ENCODE measurements at regions not wholly inside any gene's neighbourhood (a gene's known extent, or its start where the extent isn't known, plus 50 kb on each side); places are given as distances from the start of the nearest gene placed in this dataset.
"Not testable (repeated sequence)": the region's sequence is repeated elsewhere in the genome, so short reads cannot be mapped to it uniquely, and the experiment has no call there.

DNA sequence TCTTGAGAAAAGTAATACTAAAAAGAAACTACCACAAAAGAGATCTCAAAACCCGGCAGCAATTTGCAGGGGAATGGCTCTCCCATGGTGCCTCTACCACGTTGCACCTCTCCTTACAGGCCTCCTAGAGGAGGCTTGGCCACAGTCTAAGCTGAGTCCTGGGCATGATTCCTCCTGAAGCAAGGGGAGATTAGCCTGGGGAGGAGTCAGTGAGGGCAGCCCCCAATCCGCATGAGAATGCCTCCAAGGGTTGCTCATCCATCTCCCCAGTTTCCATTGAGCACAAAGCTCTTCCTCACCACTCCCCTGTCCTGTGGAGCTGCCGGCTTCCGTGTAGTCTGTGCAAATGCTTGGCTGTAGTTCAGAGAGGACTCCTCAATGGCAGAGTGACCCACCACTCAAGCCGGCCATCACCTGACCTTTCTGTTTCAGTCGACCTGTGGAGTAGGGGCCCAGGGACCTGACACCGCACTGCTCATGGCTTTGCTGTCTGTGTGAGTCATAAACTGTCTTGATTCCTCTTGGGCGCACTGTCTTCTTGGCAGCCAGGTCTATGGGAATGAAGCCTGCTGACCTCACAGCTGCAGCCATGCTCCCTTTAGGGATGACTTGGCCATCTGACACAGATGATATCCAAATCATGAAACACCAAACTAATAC, 224.2 kb upstream of the SGCG start:
- H3K27ac ChIP-seq (ENCODE audit: low read length); H3K9me3 ChIP-seq (ENCODE audit: control insufficient read depth, insufficient read depth, low read depth, low read length); intact Hi-C loops (cut with micrococcal nuclease; ENCODE audit: unreplicated experiment); BruUV-seq (replicated peaks); POLR2A ChIA-PET; H3K4me1 ChIP-seq (ENCODE audit: control insufficient read depth, insufficient read depth, low read length); CTCF ChIA-PET; H3K27me3 ChIP-seq (ENCODE audit: control insufficient read depth, insufficient read depth, low read length); ATAC-seq; in situ Hi-C loops (cut with HindIII; ENCODE audit: low pct_unique_long_range_greater_than_20kb, low sequenced_read_pairs); H3K36me3 ChIP-seq (ENCODE audit: control insufficient read depth, insufficient read depth, low read length); H3K4me3 ChIP-seq (ENCODE audit: low read depth in 2 of 2, low read length in 2 of 2); DNase-seq (ENCODE audit: low read depth, low spot score): not testable (repeated sequence)

DNA sequence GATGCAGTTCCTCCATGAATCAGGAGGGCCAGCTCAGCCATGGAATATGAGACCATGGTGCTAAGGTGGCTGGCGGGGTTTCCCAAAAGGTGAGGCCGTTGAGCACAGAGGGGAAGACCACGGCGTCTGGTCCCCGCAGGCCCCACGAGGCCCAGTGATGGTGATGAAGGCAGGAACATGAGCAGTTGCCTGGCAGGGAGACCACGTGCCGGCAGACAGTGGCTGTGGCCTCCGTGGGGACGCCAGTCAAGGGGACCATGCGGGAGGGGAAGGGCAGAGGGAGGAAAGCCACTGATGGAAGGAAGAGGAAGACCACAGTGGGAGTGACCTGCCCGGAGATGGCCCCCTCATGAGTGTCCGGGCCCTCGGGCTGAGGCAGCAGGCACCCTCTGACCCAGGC, 220.9 kb upstream of the SGCG start:
- H3K9me3 ChIP-seq (ENCODE audit: control insufficient read depth, insufficient read depth, low read depth, low read length); H3K36me3 ChIP-seq (ENCODE audit: control insufficient read depth, insufficient read depth, low read length); in situ Hi-C loops (cut with HindIII; ENCODE audit: low pct_unique_long_range_greater_than_20kb, low sequenced_read_pairs); H3K27ac ChIP-seq (ENCODE audit: low read length); CTCF ChIA-PET; BruUV-seq (replicated peaks); intact Hi-C loops (cut with micrococcal nuclease; ENCODE audit: unreplicated experiment); POLR2A ChIA-PET; ATAC-seq; H3K4me3 ChIP-seq (ENCODE audit: low read depth in 2 of 2, low read length in 2 of 2); DNase-seq (ENCODE audit: low read depth, low spot score); H3K27me3 ChIP-seq (ENCODE audit: control insufficient read depth, insufficient read depth, low read length); H3K4me1 ChIP-seq (ENCODE audit: control insufficient read depth, insufficient read depth, low read length): not testable (repeated sequence)

DNA sequence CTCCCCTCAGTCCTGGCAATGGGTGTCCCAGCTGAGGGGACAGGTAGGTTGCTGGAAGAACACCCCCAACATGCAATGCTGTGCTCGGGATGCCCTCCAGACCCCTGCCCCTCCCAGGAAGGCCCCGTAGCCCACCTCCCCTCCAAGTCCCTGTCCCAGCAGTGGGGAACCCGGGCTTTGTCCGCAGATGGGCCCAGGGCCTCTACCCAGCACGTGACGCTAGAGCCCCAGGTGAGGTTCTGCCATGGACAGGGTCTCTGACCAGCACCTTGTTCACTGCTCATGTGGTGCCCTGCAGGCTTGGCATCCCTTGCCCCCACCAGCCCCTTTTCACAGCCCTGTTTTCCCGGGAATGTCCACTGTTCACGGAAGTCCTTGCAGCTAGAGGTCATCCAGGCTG, 220.0 kb upstream of the SGCG start:
- no TSS peak for BruUV-seq (replicated peaks)
- in situ Hi-C loops (cut with HindIII; ENCODE audit: low pct_unique_long_range_greater_than_20kb, low sequenced_read_pairs), result no loop called here

DNA sequence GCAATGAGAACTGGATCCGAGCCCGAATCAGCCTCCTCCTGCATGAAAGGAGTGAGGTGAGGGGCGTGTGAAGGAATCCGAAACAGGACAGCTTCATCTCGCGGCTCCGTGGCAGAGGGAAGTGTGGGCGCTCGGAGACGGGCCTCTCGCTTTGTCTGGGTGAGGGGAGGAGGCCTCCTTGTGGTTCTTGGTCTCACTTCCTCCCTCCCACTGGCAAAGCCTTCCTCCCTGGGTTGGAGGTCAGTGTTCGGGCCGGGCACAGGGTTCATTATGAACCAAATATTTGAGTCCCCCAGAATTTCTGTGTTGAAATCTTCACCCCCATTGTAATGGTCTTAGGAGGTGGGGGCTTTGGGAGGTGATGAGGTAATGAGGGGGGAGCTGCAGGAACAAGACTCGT, 219.4 kb upstream of the SGCG start:
- H3K9me3 ChIP-seq (ENCODE audit: control insufficient read depth, insufficient read depth, low read depth, low read length); POLR2A ChIA-PET; H3K27me3 ChIP-seq (ENCODE audit: control insufficient read depth, insufficient read depth, low read length); H3K36me3 ChIP-seq (ENCODE audit: control insufficient read depth, insufficient read depth, low read length); CTCF ChIA-PET; H3K4me3 ChIP-seq (ENCODE audit: low read depth in 2 of 2, low read length in 2 of 2); BruUV-seq (replicated peaks); H3K4me1 ChIP-seq (ENCODE audit: control insufficient read depth, insufficient read depth, low read length); H3K27ac ChIP-seq (ENCODE audit: low read length); in situ Hi-C loops (cut with HindIII; ENCODE audit: low pct_unique_long_range_greater_than_20kb, low sequenced_read_pairs); intact Hi-C loops (cut with micrococcal nuclease; ENCODE audit: unreplicated experiment); ATAC-seq; DNase-seq (ENCODE audit: low read depth, low spot score): not testable (repeated sequence)

More for the DNA sequence above, 220.0 kb upstream of the SGCG start:
- TF ChIP-seq SIN3A (IDR thresholded peaks at IDR 0.05; ENCODE audit: borderline replicate concordance, insufficient read depth, low read depth, low read length) (no peak), TCF7L2 (IDR thresholded peaks at IDR 0.05; ENCODE audit: low read depth, low read length) (no peak), POLR2AphosphoS5 (IDR thresholded peaks at IDR 0.05; ENCODE audit: low read depth, low read length) (no peak)
- TF ChIP-seq, protein P1, sequence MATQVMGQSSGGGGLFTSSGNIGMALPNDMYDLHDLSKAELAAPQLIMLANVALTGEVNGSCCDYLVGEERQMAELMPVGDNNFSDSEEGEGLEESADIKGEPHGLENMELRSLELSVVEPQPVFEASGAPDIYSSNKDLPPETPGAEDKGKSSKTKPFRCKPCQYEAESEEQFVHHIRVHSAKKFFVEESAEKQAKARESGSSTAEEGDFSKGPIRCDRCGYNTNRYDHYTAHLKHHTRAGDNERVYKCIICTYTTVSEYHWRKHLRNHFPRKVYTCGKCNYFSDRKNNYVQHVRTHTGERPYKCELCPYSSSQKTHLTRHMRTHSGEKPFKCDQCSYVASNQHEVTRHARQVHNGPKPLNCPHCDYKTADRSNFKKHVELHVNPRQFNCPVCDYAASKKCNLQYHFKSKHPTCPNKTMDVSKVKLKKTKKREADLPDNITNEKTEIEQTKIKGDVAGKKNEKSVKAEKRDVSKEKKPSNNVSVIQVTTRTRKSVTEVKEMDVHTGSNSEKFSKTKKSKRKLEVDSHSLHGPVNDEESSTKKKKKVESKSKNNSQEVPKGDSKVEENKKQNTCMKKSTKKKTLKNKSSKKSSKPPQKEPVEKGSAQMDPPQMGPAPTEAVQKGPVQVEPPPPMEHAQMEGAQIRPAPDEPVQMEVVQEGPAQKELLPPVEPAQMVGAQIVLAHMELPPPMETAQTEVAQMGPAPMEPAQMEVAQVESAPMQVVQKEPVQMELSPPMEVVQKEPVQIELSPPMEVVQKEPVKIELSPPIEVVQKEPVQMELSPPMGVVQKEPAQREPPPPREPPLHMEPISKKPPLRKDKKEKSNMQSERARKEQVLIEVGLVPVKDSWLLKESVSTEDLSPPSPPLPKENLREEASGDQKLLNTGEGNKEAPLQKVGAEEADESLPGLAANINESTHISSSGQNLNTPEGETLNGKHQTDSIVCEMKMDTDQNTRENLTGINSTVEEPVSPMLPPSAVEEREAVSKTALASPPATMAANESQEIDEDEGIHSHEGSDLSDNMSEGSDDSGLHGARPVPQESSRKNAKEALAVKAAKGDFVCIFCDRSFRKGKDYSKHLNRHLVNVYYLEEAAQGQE (IDR thresholded peaks at IDR 0.05; ENCODE audit: insufficient read depth in 1 of 2, low read depth in 2 of 2, low read length in 1 of 2), result no peak
- ATAC-seq (no peak), DNase-seq (ENCODE audit: low read depth, low spot score) (no peak)
- Histone ChIP-seq H3K4me1 (ENCODE audit: control insufficient read depth, insufficient read depth, low read length) (no peaks in the 10 kb centered on the region), H3K27me3 (ENCODE audit: control insufficient read depth, insufficient read depth, low read length) (no peaks in the 10 kb centered on the region), H3K27ac (ENCODE audit: low read length) (no peak overlapping the region), H3K9me3 (ENCODE audit: control insufficient read depth, insufficient read depth, low read depth, low read length) (no peaks in the 10 kb centered on the region), H3K36me3 (ENCODE audit: control insufficient read depth, insufficient read depth, low read length) (no peaks in the 10 kb centered on the region), H3K4me3 (ENCODE audit: low read depth in 2 of 2, low read length in 2 of 2) (no peak overlapping the region)
- ChIA-PET POLR2A (no interaction called here), CTCF (no interaction called here)
- intact Hi-C loops (cut with micrococcal nuclease; ENCODE audit: unreplicated experiment), result no loop called here
